GM12873 (cell line): ENCODE measurements at regions not wholly inside any gene's neighbourhood (a gene's known extent, or its start where the extent isn't known, plus 50 kb on each side); places are given as distances from the start of the nearest gene placed in this dataset.

ENCODE experiments used
- CTCF ChIP-seq: IDR thresholded peaks from 2 replicates; pipeline ENCODE4 v1.5.1; 2012; ENCODE audit warnings: low read depth, mild to moderate bottlenecking, moderate library complexity, low read length, control low read depth; ENCODE audit not compliant: insufficient read depth; ENCODE audit errors: missing control alignments

DNA sequence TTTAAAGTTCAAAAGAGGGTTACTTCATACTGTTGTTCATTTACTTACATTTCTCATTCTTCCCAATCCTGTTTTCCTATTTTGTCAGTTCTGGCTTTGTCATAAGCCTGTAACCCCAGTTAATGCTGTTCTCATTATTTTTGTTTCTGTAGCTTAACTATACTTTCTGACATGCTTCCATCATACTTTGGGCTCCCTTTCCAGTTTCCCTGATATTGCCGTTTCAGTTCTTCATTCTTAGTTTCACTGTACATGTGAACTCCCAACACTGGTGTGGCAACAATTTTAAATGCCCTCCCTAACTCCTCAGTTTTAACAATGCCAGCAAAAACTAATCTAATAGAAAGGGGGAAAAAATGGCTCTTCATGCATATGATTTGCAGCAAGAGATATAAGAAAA lies 456.7 kb downstream of the LMO4 start:
- TF ChIP-seq CTCF = no peak

GRCh38 chr1:87786229-87786628 lies 457.5 kb downstream of the LMO4 start:
- no peak for TF ChIP-seq CTCF

DNA sequence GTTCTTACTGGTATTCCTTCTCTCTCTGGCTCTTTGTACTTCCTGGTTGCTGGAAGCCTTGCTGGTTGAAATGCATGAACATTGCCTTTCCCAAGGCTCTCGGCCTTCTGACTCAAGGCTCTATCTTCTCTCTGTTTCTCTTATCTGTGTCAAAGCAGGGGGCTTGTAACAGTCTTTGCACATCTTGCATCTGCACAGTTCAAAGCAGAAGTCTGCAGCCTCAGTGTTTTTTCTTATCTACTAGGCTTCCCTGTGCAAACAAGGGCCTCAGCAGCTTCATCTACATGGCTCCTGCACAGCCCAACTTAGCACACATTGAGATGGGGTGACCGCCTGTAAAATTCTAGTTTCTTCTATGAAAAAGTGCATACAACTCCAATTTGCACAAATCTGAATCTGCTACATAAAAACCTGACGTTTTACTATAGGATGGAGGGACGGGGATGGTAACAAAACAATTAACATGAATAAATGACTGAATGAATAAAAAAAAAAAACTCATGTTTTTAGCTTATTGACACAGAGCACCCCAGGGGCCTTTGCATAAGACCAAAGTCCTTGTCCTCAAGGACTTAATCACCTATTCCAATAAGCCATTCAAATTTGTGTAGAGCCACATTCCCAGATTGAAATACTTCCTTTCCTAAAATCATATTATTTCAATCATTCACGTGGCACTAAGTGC lies 458.3 kb downstream of the LMO4 start:
- TF ChIP-seq CTCF = no peak

DNA sequence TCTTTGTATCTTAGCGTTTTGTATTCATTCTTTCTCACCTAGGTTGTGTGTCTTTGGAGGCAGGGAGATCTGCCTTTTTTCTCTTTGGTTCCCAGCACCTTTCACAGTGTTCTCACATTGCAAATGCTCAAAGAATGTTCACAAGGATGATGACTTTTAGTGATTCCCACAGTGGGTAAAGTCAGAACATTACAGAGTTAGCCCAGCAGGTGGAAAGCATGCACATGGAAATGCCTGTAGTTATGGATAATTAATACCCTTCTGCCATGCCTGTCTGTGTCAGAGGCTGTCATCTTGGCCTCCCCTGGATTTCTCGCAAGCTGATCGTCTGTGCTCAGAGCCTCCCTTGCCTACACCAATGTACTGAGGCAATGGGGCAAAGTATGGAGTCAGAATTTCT lies 458.9 kb downstream of the LMO4 start:
- no peak for TF ChIP-seq CTCF

DNA sequence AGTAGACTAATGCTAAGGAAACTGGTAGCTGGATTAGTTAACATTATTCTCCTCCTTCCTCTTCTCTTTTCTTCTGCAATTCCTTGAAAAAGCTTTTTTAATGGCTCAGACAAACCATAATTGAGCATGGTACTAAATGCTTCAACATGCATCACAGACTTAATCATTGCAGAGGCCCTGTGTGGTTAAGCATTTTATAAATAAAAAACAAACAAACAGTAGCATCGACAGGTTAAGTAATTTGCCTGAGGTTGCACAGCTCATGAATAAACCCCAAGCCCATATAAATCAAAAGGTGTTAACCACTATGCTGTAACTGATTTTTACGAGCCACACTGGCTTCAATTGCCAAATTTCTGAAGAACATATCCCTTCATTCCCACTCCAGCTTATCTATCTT lies 462.1 kb downstream of the LMO4 start:
- no peak for TF ChIP-seq CTCF

DNA sequence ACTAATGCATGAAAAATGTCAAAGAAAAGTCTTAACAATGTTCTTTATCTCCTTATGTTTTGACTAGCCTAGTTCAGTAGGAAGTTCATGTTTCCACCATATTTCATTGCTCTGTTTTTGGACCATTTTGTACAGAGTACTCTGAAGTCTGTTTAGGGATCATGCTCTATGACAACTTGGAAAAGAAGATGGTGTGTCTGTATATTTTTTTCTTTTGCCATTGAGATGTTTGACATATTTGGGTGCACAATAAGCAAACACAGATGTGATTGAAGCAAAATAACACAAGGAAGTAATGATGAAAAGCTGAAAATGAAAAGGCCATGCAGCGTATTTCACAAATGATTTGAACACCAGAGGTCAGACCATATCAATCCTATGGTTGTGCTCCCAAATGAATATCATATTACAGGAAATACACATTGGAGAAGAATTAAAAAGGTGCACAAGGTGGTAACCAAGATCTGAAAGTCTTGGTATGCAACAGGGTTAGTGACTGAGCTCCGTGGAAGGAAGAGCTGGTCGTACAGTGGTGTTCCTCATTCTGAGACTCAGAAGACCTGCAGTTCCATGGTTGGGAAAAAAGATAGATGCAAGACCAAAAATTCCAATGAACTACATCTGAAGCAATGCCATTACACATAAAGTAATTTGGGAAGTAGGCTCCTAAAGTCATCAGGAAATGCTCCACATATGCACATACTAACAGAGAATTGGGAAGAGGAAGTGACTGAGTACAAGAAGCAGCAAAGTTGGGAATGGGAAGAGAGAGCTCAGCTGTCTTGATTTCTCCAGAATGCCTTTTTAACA lies 463.5 kb downstream of the LMO4 start:
- TF ChIP-seq CTCF = no peak

DNA sequence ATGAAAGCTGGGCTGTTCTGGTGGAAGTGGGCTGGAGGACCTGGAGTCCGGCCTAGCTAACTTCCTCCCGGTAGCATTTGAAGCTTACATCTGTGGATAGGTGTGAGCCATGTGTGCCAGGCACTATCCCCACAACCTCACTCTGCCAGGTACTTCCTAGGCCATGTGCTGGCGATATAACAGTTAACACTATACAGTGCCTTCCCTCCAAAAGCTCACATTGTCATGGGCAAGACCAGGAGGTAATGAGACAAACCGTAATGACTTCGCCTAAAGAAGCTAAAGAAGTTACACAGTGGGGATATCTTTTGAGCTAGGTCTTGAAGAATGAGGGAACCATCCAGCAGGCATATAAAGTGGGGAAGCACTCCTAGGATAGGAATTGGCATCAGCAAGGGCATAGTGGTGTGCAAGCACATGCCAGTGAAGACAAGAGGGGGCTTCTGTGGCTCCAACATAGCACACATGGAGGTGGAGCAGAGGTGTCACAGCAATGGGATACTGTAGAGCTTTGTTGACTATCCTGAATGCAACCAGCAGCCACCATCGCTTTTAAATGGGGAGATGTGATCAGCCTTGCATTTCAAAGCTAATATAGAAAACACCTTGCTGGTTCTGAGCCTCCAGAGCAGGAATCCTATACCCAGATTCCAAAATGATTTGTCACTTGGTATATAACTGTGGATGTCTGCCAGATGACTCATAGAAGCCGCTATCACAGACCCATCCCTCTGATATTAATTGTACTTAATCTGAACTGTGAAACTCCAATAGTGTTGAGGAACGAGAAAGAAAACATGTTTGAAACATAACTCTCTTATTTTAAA lies 466.3 kb downstream of the LMO4 start:
- no peak for TF ChIP-seq CTCF
